GM12875 (cell line): ENCODE measurements at regions not wholly inside any gene's neighbourhood (a gene's known extent, or its start where the extent isn't known, plus 50 kb on each side); places are given as distances from the start of the nearest gene placed in this dataset.

Experiments used
- H3K4me3 ChIP-seq: one replicate; pipeline ENCODE4 v1.5.1; 2011; ENCODE audit warnings: low read depth, low read length, control low read depth
- TF ChIP-seq, protein P1 (sequence below): IDR thresholded peaks from 2 replicates; pipeline ENCODE4 v1.5.1; 2011; ENCODE audit warnings: low read depth, mild to moderate bottlenecking, control low read depth, inconsistent platforms, low read length, moderate library complexity, borderline replicate concordance; ENCODE audit not compliant: insufficient read depth

DNA sequence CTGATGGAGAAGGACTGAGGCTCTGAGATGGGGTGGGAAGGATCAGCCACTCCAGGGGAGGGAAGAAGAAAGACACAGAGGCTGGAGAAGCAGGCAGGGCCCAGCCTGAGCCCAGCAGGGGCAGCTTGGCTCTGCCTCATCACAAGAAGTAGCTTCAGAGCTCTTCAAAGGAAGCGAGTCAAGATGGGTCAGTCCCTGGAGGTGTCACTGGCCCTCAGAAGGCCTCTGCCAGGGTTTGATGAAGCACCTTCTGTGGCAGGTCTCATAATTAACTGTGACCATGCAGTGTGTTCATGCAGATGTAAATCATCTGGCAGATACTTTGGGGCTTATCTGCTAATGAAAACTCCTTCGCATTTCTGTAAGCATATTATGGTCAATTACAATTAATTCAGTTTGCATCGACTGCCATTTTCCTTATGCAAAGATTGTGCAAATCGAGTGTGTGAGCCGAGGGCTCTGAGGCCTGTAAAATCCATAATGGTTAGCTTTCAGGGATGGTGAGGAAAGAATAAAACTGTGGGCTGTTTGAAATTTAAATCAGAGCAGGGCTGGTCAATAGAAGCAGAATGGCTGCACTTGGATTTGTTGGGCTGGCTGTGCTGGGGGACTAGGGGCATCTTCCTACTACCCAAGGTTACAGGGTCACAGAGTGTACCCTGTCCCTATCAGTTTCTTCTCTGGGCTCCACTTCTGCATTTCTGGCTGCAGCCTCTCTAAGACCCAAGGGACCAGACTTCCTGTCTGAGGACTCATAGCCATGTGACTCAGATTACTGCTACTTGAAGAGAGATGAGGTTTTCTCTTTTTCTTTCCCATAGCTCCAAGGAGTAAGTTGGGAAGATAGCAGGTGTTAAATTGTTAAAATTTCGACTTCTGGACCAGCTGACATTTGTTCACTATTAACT lies 376.6 kb downstream of the DHX35 start:
- TF ChIP-seq, protein P1, sequence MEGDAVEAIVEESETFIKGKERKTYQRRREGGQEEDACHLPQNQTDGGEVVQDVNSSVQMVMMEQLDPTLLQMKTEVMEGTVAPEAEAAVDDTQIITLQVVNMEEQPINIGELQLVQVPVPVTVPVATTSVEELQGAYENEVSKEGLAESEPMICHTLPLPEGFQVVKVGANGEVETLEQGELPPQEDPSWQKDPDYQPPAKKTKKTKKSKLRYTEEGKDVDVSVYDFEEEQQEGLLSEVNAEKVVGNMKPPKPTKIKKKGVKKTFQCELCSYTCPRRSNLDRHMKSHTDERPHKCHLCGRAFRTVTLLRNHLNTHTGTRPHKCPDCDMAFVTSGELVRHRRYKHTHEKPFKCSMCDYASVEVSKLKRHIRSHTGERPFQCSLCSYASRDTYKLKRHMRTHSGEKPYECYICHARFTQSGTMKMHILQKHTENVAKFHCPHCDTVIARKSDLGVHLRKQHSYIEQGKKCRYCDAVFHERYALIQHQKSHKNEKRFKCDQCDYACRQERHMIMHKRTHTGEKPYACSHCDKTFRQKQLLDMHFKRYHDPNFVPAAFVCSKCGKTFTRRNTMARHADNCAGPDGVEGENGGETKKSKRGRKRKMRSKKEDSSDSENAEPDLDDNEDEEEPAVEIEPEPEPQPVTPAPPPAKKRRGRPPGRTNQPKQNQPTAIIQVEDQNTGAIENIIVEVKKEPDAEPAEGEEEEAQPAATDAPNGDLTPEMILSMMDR, result no peak
- no peak overlapping the region for H3K4me3 ChIP-seq

DNA sequence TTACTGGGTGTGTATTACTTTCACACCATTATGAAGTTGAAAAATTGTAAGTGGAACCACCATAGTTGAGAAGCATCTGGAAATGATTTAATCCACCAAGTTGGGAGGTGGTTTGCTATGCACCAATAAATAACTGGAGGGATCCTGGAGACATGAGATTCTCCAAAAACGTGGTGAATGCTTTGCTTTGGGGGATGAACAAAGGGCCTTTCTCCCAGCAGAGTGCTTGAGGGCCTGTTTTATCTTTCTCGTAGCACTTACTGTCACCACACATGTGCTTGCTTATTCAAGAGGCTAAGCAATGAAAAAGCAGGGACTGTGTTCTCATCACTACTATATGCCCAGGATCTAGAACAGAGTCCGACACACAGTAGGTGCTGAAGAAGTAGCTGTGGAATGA lies 371.1 kb downstream of the DHX35 start:
- no peak overlapping the region for H3K4me3 ChIP-seq
- TF ChIP-seq, protein P1, result no peak

DNA sequence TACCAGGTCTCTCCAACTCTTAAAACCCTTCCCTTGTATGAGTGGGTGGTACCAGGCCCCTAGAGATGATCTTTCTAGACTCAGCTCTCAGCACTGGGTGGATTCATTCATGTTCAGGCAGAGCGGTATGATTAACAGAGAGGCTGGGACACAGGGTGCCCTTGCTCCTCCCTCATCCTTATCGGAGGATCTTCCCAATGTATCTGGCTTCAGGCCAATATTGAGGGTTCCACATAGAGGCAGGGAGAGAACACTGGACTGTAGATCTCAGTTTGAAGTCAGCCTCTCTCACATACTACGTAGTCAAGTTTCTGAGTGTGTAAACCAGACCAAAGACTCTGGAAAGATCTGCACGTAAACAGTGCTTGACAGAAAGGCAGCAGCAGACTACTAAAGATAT lies 366.2 kb downstream of the DHX35 start:
- TF ChIP-seq, protein P1, result no peak

DNA sequence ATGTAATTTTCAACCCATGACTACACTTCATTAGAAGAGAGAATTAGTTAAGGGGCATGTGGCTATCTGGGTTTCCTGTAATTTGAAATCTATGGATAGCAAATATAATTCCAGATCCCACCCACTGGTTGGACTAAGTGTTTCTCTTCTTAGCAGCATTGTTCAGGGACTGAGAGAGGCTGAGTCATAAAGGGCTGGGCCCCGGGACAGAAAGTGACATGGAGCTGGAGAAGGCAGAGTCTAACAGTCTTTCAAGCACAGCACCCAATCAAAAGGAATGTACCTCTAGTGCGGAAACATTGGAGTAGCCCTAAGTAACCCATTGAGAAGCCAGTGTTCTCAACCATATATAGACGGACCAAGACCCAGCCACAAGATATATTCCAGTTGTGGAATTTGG lies 363.9 kb downstream of the DHX35 start:
- TF ChIP-seq, protein P1, result no peak
- no peak overlapping the region for H3K4me3 ChIP-seq

More for the DNA sequence above, 366.2 kb downstream of the DHX35 start:
- H3K4me3 ChIP-seq, result no peak overlapping the region

DNA sequence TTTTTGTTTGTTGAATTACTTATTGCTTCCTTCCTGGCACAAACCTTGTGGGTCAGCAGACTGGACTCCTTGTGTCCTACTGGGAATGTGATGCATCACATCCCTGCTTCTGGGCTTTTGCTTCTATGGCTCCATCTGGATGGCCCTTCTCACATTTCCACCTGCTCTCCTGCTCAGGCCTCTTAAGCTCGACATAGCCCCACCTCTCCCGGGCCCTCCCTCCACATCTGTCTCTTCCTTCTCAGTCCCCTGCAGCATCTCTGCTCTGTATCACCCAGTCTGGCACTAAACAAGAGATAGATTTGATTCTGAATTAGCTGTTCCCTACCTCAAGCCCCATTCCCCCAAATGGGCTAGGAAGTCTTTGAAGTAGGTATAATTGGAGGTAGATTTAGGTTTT lies 356.8 kb downstream of the DHX35 start:
- no peak overlapping the region for H3K4me3 ChIP-seq
- TF ChIP-seq, protein P1, result no peak

DNA sequence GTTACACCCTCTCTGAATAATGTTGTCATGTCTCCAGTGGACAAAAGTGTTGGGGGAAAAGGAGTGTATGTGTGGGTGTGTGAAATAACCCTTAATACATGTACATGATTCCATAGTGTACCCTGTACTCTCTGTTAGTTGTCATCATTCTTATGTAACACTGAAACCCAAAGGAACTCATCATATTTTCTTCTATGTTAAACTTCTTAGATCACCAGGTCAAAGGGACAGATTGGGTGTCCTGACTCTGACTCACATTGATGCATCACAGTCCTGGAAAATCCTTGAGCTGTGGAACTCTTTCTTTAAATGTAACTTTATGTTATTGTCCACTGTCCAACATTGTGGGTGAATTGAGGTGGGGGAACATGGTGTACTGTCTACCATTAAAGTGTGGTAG lies 350.5 kb downstream of the DHX35 start:
- TF ChIP-seq, protein P1, result no peak

More for the DNA sequence above, 350.5 kb downstream of the DHX35 start:
- no peak overlapping the region for H3K4me3 ChIP-seq
